GM19240 (cell line): ENCODE measurements at regions not wholly inside any gene's neighbourhood (a gene's known extent, or its start where the extent isn't known, plus 50 kb on each side); places are given as distances from the start of the nearest gene placed in this dataset.

Experiments used
- DNase-seq: peaks from one replicate; pipeline ENCODE4 v3.0.0; 2011; ENCODE audit warnings: low spot score; ENCODE audit not compliant: insufficient read length

DNA sequence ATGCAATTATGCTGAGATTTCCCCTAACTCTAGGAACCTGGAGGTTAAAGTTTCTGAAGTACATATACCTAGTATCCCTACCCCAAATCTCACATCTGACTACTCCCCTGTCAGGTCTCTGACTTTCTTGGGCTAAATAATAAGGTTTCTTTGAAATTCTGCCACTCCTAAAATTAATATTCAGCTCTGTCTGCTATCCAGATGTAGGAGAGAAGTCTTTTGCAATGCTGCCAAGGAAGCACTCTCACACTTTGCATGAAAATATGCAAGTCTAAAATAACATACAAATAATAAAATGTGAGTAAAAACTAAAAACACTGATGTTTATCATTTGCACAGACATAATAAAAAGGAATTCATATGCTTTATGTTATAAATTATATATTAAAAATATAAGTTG lies 196.9 kb upstream of the LRFN5 start:
- DNase-seq: no peak

DNA sequence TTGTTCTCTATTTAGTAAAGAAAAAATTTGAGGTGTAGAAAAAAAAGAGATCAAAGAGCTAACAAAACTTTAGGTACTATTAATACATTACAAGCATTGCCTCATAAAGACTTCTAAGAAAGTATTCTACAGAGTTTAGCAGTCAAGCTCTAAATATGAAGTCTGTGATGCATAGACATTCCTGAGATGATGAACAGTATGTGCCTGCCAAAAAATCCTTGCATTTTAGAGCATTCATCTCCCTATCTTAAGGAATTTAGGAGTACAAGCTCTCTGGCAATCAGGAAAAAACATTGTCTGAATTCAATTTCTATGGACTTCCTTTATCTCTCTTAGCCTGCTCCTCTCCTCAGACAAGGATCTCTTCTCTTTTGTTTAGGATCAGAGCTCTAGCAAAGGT lies 202.6 kb upstream of the LRFN5 start:
- no peak for DNase-seq

DNA sequence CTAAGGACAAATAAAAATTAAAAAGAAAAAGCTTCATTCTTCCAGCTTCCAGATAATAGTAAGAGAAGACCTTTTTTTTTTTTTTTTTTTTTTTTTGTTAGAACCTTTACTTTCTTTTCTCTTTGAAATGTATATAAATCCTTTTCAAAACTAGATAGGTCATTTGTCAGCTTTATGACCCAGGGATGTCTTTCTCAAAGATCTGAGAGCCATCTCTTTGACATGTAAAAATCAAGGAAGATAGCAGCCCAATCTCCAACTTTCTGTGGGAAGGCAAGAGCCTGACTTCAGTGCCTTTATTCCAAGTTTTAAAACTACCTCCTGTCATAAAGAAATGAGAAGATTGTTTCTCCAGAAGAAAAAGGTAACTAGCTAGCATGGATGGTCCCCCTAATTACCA lies 203.3 kb upstream of the LRFN5 start:
- no peak for DNase-seq

DNA sequence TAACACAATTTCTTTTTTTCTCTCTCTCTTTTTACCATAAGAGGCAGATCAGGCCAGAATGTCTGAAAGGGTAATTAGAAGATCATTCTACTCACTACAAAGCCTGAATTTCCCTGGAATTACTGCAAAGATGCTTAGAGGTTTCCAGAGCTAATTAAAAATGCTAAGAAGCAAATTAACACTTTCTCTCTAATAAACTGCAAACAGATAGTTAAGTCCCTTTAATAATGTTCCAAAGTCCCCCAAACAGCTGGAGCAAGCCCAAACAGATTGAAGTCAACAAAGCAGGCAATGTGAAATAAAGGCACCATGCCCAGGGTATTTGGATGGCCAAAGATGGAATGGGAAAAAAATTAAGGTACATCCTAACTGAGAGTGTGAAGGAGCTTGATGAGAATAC lies 208.8 kb upstream of the LRFN5 start:
- DNase-seq: no peak

DNA sequence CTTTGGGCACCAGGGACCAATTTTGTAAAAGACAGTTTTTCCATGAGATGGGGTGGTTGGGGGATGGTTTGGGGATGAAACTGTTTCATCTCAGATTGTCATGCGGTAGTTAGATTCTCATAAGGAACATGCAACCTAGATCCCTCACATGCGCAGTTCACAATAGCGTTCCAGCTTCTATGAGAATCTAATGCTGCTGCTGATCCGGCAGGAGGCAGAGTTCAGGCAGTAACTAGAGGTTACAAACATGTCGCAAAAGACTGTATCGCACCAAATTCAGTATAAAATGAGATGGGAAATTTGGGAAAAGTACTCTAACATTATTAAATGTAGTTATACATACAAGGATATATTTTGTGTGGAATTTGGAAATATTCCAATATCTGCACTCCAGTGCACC lies 213.2 kb upstream of the LRFN5 start:
- DNase-seq: no peak

DNA sequence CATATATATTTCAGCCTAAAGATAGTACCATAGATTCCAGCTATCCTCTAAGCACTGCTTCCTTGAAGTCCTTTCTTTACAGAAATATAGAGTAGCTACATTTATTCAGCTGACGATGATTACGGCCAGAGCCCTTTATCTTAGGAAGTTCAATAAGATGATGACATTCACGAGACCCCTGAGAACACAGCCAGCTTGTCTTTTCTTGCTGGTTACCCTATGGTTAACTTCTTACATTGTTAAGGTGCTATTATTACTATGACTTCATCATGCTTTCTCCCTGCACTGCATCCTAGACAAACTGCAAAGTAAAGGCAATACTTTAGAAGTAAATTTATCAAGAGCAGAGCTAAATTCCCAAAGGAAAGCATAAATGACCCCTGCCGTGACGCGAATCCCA lies 214.4 kb upstream of the LRFN5 start:
- no peak for DNase-seq

DNA sequence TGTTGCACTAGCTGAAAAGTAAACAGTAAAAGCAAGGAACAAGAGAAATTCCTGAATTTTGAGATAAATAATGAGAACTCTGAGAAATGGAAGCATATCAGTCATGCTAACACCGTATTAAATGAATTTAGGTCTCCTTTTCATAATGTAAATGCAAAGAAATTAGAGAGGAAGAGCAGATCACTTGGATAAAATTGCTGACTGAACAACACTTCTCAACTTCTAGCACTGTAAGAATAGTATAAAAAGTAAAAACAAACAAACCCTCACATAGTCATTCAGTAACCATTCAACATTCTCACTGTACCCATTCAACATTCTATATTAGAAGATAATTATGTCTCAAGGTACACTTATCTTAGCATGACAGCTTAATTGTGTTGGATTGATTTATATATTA lies 217.3 kb upstream of the LRFN5 start:
- no peak for DNase-seq

DNA sequence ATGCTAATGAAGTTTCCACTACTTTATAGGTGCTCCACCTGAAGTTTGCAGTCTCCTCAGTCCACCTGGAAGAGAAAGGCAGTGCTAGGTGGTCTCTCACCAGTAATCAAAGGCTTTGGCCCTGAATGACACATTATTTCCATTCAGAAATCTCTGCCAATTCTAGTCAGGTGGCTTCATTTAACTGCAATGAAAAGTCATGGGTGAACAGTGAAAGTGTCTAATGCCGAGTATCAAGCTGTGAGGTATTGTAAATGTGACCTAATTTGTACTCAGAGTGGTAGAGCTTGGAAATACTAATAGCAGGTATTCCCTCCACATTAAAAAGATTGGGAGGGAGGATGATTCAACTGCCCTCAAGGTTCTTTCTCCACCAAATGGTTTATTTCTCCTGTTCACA lies 220.9 kb upstream of the LRFN5 start:
- DNase-seq: no peak

DNA sequence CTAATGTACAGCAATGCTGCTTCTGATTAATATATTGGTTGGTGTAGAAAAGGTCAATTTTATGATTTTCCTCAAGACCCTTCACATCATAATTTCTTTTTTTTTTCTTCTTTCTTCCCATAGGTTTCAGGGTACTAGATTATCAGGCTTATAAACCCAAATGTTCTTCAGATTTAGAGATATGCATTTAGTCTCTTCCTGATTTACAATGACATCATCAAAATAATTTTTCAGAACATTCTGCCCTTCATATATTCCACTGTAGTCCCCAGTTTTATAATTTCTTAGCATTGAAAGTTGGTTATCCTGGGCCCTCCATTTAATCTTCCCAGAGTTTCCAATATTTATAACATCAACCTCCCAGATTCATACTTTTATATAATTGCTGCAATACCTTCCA lies 226.7 kb upstream of the LRFN5 start:
- DNase-seq: no peak

DNA sequence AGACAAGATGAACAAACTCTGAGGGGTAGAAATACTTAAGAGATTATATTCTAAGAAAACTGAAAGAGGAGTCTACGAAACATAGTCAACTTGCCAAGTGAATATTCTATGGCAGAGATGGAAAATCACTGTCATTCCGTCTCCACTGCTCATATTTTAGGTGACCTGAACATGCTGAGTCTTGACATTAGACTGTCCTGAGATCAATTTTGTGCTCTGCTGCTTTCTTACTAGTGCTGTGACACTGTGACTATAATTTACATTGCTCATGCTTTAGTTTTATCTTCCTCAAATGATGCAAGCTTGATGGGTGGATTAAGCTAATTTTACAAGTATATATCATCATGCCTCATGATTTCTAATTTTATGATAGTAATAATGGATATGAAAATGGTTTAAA lies 228.2 kb upstream of the LRFN5 start:
- DNase-seq: no peak

DNA sequence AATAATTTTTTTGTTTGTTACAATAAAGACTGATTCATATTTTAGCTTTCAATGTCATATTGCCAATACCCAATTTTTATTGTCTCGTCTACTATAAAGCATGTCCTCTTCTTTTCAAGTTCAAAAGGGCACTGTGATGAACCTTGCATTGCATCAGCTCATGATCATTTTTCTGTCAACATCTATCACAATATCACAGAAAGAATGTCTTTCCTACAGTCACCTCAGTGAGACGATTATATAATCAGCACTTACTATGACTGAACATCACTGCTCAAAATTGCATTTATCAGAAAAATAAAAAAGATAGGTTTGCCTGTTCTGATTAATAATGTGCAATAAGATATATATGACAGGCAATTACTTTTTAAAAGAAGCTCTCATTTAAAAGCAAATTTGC lies 228.7 kb upstream of the LRFN5 start:
- DNase-seq: no peak

DNA sequence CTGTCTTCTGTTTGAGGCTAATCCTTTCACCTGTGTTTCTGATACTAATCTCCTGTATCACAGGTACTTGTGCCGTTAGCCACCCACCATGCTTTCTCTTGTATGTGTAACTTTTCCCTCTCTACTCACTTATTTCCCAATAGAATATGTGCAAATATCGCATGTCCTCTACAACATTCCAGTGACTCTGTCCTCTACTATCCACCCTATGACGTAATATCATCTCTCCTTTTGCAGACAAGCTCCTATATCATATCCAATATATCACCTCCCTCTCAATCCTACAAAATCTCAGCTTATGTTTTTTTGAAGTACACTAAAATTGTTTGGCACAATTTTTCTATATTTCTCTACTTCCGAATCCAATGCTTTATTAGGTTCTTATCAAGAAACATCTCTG lies 232.6 kb upstream of the LRFN5 start:
- no peak for DNase-seq

DNA sequence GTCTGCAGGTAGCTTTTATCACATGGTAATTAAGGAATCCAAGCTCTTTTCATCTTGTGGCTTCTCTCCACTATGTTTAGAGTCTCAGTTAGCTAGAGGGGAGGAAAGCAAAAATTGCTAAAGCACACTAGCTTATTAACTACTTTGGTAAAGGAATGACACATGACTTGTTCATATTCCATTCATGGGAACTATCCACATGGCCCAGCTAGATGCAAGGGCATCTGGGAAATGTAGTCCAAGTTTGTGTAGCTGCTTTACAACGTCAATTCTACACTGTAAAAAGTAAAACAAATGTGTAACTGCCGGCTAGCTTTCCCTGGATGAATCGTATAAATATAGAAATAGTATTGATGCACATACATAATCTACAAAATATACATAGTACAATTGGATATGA lies 244.5 kb upstream of the LRFN5 start:
- no peak for DNase-seq

DNA sequence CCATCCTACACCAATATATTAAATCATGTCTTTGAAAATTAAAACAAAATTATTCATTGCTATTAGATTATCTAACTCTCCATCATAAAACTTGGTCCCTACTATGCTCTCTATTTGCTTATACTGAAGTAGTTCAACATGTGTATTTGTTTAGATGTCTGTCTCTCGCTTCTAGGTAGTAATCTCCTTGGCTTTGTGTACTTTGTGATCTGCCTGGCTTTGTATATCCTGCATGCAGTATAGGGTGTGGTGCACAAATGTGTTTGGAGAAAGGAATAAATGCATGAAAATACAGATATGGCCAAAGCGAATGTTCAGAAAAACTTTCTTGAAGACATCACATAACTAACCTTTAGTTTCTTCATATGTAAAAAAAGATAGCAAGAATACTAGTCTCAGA lies 246.6 kb upstream of the LRFN5 start:
- DNase-seq: no peak

DNA sequence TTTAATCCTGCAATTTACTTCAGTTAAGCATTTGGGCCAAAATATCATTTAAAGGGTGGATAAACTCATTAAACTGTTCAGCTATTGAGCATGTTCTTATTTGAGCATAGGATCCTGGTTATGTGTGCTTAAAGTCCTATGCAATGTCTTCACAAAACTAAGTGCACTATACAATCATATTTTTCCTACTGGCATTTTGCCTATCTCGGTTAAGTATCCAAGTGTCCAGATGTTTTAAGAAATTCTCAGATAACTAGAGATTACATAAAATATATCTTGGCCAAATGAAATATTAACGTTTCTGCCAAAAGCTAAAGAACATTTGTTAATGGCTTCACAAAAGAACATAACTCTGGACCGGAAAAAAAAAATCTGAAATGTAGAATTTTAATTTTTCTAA lies 250.8 kb upstream of the LRFN5 start:
- no peak for DNase-seq

DNA sequence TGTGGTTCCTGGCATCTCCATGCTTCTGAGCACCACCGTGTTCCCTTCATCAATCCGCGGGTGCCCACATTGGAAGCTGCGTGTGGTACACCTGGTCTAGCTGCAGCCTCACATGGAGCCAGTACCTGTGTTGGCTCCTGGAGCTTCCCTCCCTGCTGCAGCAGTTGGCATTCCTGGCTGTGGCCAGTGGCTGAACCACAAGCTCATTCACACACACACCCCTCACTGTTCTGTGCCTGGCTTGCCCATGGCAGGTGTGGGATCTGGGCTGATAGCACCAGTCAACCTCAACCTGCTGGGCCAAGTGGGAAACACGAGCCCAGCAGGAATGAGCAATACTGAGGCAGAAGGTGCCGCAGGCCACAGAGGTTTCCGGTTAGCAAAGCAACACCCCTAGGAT lies 256.2 kb upstream of the LRFN5 start:
- DNase-seq: no peak

DNA sequence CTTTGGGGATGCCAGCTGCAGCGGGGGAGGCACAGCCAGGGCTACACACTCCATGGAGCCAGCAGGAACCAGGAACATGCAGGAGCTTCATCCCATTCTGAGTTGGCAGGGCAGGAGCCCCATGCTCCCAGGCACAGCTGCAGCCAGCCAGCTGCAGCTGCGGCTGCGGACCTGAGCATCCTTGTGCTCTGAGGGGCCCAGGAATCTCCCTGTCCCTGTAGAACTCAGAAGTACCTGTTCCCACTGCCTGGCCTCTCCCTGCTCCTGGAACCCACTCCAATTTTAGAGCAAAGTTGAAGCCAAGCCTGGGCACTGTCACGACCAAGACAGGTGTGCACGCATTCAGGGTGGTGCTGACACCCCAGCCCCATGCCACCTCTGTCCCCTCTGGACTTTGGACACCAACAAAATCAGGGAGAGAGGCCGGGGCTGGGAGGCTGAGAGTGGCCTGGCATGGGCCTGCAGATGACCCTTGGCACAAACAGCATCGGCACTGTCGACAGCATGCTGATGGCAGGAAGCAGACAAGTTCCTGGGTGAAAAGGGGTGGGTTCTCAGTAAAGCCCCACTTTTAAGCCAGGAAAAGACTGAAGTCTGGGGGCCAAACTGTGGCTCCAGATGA lies 257.3 kb upstream of the LRFN5 start:
- DNase-seq: no peak

DNA sequence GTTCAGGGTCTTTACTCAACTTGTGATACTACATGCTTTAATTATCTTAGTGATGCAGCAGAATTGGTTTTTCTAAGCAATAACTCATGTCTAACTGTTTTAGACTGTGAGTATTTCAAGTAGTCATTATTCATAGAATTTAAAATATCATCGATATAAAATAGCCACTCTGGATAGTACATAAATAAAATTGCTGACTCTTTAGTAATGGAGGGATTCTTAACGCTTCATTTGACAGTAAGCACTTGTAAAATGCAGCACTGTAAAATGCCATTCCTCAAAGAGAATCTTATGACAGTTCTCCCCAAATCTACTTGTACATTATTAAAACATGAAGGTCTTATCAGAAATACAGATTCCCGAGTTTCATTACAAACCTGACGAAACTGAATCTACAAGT lies 262.8 kb upstream of the LRFN5 start:
- DNase-seq: no peak

DNA sequence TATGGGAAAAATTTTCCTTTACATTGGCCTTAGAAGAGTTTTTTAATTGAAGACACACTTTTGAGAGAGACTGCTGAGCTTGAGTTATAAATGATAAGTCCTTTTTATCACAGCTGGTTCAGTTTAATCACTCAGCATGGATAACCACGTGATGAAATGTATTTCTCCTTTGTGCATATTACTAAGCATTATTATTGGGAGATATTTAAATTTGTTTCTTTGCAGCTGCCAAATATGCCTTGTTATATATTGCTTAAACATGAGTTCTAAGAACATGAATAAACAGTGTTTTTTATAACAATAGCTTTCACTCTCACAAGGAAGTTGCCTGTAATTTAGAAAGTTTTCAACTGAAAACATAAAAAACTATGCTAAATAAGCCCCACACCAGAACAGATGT lies 293.5 kb upstream of the LRFN5 start:
- no peak for DNase-seq

DNA sequence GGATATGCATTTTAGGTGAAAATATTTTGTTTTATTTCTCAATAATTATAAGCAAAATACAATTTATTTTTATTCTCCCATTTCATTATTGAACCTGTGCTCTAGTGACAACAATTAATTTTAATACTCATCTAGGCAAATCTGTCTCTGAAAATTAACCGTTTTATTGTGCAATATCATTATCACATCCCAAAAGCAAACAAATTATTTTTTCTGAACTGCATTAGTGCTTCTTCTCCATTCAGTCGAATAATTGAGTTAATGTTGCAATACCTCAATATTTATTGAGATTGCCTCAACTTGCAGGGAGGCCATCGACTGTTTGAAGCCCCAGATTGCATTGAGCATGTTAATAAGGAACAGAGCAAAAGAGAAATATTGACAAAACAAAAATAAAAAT lies 303.2 kb upstream of the LRFN5 start:
- DNase-seq: no peak

DNA sequence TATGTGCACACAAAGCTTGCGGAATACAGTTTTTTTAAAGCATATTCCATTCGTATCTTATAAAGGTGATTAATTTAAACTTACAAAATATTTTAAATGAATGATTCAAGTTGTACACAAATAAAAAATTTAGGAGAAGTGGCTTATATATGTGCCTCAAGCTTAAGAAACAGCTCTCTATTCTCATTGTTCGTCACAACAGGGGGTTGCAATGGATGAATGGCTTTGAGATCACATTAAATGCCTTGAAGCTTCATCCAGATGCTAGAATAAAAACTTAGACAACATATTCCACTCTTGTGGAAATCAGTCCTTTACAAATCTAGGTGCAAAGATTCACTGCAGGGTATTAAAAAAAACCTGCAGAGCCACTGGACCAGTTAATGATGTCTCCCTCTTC lies 303.9 kb upstream of the LRFN5 start:
- no peak for DNase-seq

DNA sequence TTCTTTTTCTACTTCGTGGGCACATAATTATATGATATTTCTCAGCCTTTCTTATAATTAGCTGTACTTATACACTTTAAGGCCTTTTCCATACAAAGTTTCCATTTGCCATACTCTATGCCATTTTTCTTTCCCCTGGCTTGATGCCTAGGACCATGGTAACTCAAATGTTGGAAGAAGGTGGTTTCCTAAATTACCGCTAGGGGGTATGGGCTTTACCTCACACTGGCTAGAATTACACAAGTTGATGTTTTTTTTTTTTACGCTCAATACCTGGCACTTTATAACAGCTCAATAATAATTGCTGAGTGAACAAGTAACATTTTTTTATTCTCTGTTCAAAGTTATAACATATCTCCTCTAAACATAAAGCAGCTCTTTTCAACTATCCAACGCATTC lies 306.8 kb upstream of the LRFN5 start:
- DNase-seq: no peak

DNA sequence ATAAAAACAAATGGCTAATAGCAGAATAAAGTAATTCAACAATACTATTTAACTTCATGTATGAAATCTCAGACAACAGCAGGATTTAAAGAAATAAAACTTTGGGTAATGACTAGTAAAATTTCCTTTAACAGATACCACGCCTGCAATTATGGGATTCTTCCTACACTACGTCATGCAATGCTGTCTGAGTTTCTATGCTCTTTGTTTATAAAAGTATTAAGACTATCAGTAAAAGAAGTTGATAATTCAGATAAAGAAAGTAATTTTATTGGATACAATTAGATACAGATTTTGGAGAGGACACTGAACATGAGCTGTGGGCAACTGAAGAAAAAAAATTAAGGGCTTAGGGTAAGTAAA lies 308.4 kb upstream of the LRFN5 start:
- no peak for DNase-seq

DNA sequence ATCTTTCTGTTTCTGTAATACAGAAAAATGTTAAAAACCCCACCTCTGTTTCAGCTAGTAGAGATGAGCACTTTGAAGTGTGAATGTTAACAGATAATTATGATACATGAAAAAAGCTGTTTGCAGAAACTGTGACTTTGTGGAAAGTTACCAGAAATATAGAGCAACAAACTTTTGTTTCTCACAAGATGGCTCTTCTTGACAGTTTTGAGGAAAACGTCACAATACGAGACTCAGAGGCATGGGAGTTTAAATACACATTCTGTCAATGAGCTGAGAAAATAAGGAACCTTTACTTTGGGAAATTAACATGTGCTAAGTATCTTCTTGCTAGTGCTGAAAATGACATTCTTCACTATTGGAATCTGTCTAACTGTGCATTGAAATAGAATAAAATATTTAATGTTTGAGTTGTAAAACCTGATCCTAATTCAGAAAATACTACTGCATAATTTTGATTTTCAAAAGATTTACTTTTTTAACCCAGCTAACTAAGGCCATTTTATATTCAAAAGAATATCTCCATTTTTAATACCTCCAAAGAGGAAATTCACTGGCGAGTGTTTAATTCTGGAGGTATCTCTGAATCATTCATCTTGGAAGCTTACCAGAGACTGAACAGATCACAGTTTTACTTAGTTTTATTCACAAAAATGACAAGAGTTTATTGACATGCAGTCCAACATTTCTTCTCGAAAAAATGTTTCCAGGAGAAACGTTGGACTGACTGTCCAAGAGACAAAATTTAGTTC lies 308.9 kb upstream of the LRFN5 start:
- DNase-seq: no peak
